ENCODE measurements at regions not wholly inside any gene's neighbourhood (a gene's known extent, or its start where the extent isn't known, plus 50 kb on each side); places are given as distances from the start of the nearest gene placed in this dataset.

- TF ChIP-seq RAD21 (IDR thresholded peaks at IDR 0.05; ENCODE audit: low read depth) (no peak), ZBTB7A (IDR thresholded peaks at IDR 0.05; ENCODE audit: low read depth) (no peak), EGR1 (IDR thresholded peaks at IDR 0.05) (no peak), TAF1 (IDR thresholded peaks at IDR 0.05; ENCODE audit: low read depth) (no peak), FOXM1 (IDR thresholded peaks at IDR 0.05; ENCODE audit: borderline replicate concordance, low read depth) (no peak)
Measured at GRCh38 chr3:148344521-148344920, 353.2 kb upstream of the AGTR1 start.

DNA sequence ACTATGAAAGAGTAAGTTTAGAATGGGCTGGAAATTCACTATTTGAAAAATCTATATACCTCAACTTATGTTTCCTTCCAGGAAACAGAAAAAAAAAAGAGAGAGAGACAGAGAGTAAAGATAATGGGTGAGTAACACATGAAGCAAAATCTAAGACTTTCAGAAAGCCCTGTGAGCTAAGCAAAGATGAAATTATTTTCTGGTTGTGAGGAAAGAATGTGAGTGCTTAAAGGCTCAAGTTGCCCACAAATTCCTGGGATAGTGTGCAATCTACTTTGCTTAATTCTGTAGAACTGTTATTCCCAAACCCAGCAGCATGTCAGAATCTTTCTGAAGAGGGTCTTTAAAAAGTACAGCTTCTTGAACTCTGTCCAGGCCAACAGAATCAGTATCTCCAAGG lies 337.7 kb upstream of the AGTR1 start:
- TF ChIP-seq EGR1 (IDR thresholded peaks at IDR 0.05) (no peak), USF1 (IDR thresholded peaks at IDR 0.05) (no peak), FOXM1 (IDR thresholded peaks at IDR 0.05; ENCODE audit: borderline replicate concordance, low read depth) (no peak)

DNA sequence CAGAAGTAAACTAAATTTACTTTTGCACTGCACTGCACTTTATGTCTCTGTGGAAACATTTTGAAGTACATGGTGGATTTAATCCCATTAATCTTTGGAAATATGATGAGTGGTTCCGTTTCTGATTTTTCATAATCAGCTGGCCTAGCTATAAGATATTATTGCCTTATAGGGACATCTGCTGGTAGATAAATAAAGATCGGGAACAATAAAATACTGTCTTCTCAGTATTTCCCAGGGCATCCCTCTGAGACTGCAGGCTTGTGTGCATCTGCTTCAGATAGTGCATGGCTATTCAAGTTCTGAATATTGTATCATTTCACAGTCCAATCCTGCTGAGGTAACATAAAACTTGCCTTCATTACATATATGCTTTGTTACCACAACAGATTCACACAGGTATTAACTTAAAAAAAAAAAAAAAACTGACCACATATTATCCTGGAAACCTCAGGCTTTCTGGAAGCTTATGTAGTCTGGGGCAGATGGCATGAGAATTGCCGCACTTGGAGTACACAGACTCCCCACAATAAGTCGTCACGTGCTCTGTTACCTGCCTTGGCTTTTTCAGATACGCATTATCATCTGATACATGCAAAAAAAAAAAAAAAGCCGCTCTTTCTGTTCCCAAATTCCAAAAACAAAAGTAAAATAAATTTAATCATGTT lies 330.8 kb upstream of the AGTR1 start:
- TF ChIP-seq TEAD4 (IDR thresholded peaks at IDR 0.05) = no peak
- TF ChIP-seq RAD21 (IDR thresholded peaks at IDR 0.05; ENCODE audit: low read depth) = peak; percentile 29; the same call in 1 of the 2 replicates

DNA sequence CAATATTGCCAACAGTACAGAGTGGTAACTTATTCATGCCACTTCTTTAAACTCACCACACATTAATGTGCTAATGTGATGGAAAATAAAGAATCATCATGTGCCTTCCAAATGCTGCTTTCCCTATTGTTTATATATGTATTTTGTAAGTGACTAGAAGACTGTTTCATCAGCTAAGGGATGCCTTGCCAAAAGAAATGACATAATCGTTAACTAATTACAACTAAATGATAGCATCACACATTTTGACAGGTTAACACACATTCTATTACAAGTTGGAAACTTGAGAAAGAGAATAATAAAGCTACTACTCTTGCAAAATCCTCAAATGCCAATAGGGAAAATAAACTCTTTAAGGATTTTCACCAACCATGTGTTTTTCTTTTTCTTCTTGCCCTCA lies 329.9 kb upstream of the AGTR1 start:
- no peak for TF ChIP-seq NFIC (IDR thresholded peaks at IDR 0.05)
- TF ChIP-seq CREB1 (IDR thresholded peaks at IDR 0.05; ENCODE audit: low read depth) = no peak

DNA sequence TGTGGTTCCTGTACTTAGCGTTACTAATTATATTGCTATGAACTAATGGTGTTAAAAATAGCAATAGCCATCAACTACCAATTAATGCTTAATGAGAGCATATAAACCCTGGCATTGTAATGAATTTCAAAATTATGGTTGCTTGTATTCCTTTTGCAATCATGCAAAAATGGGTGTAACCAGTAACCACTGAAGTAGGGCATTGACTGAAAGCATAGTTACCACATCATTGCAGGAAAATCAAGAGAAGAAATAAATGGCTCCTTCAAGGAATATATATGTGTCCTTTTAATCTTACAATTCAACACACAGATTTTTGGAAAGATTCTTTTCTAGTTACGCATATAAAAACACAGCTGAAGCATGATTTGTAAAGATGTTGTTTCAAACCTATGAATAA lies 328.3 kb upstream of the AGTR1 start:
- TF ChIP-seq EGR1 (IDR thresholded peaks at IDR 0.05) (no peak), CEBPB (IDR thresholded peaks at IDR 0.05) (no peak), REST (IDR thresholded peaks at IDR 0.05; ENCODE audit: low read depth) (no peak), YY1 (IDR thresholded peaks at IDR 0.05; ENCODE audit: low read depth) (no peak), NFIC (IDR thresholded peaks at IDR 0.05) (no peak), EP300 (IDR thresholded peaks at IDR 0.05; ENCODE audit: borderline replicate concordance) (no peak), ZBTB7A (IDR thresholded peaks at IDR 0.05; ENCODE audit: low read depth) (no peak), FOXM1 (IDR thresholded peaks at IDR 0.05; ENCODE audit: borderline replicate concordance, low read depth) (no peak), TEAD4 (IDR thresholded peaks at IDR 0.05) (no peak)
- TF ChIP-seq, protein P1, sequence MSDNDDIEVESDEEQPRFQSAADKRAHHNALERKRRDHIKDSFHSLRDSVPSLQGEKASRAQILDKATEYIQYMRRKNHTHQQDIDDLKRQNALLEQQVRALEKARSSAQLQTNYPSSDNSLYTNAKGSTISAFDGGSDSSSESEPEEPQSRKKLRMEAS (IDR thresholded peaks at IDR 0.05) = no peak

DNA sequence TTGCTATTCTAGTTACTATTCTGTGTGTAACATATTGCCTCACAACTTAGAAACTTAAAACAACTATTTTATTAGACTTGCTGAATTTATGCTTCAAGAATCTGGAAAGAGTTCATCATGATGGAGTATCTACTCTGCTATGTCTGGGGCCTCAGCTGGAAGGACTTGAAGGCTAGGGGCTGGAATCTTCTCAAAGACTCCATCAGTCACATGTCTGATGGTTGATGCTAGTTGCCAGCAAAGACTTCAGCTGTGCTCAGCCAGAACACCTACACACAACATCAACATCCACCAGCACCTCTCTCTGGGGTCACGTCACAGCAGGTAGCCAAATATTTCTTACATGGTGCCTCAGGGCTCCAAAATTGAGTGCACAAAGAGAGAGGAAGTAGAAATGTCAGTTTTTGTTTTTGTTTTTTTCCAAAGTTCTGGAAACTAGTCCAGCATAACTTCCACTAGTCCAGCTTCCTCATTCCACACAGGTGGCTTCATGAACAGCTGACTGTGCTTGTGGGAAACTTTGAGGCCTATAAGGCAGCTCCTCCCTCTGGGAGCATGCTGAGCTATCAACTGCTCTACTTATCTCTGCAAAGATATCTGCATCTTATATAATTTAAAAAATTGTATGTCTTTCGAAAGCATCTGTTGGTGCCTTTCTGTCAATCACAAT lies 325.4 kb upstream of the AGTR1 start:
- no peak for TF ChIP-seq FOXM1 (IDR thresholded peaks at IDR 0.05; ENCODE audit: borderline replicate concordance, low read depth)
- TF ChIP-seq, protein P1 (IDR thresholded peaks at IDR 0.05) = 0 out of 2 replicates have a peak, but pooled peaks have one; percentile 13

- no peak for TF ChIP-seq FOXM1 (IDR thresholded peaks at IDR 0.05; ENCODE audit: borderline replicate concordance, low read depth)
- TF ChIP-seq NFIC (IDR thresholded peaks at IDR 0.05) = no peak
- no peak for TF ChIP-seq USF1 (IDR thresholded peaks at IDR 0.05)
- TF ChIP-seq RAD21 (IDR thresholded peaks at IDR 0.05; ENCODE audit: low read depth) = no peak
- no peak for TF ChIP-seq EGR1 (IDR thresholded peaks at IDR 0.05)
- TF ChIP-seq CEBPB (IDR thresholded peaks at IDR 0.05) = no peak
- TF ChIP-seq CREB1 (IDR thresholded peaks at IDR 0.05; ENCODE audit: low read depth) = no peak
- TF ChIP-seq TEAD4 (IDR thresholded peaks at IDR 0.05) = no peak
- no peak for TF ChIP-seq TCF12 (IDR thresholded peaks at IDR 0.05; ENCODE audit: low read depth)
- no peak for TF ChIP-seq YY1 (IDR thresholded peaks at IDR 0.05; ENCODE audit: low read depth)
- no peak for TF ChIP-seq TAF1 (IDR thresholded peaks at IDR 0.05; ENCODE audit: low read depth)
- TF ChIP-seq EP300 (IDR thresholded peaks at IDR 0.05; ENCODE audit: borderline replicate concordance) = no peak
- TF ChIP-seq, protein P1 (IDR thresholded peaks at IDR 0.05) = no peak
- TF ChIP-seq ZBTB7A (IDR thresholded peaks at IDR 0.05; ENCODE audit: low read depth) = no peak
- no peak for TF ChIP-seq REST (IDR thresholded peaks at IDR 0.05; ENCODE audit: low read depth)
Measured at GRCh38 chr3:148373961-148374360, 323.7 kb upstream of the AGTR1 start.
